ENCODE measurements at regions not wholly inside any gene's neighbourhood (a gene's known extent, or its start where the extent isn't known, plus 50 kb on each side); places are given as distances from the start of the nearest gene placed in this dataset.

- TF ChIP-seq ZNF592 (IDR thresholded peaks at IDR 0.05), result no peak
These were observed 301.6 kb downstream of the SLITRK6 start (continued) for GRCh38 chr13:85497652-85498051.

GRCh38 chr13:85492283-85492682 lies 306.9 kb downstream of the SLITRK6 start:
- H3K4me2 ChIP-seq (ENCODE audit: control insufficient read depth, insufficient read depth), result no peak overlapping the region
- no peaks in the 10 kb centered on the region for H3K36me3 ChIP-seq (ENCODE audit: control insufficient read depth in 2 of 2, insufficient read depth in 2 of 2, low read length in 1 of 2)
- BruUV-seq (replicated peaks), result no TSS peak
- no peak overlapping the region for H2AFZ ChIP-seq (ENCODE audit: control insufficient read depth, low read depth, low read length)
- no peaks in the 10 kb centered on the region for H3K9me3 ChIP-seq (replicated peaks; ENCODE audit: control insufficient read depth, insufficient read depth, low read length)
- ChIA-PET CTCF (no interaction called here), RAD21 (ENCODE audit: unreplicated experiment) (no interaction called here), POLR2A (no interaction called here), SMC1A (ENCODE audit: uncharacterized antibody, unreplicated experiment) (no interaction called here)
- no peaks in the 10 kb centered on the region; a peak in 1 of 4 replicates for H3K27me3 ChIP-seq (replicated peaks in 1 of 2; ENCODE audit: control insufficient read depth in 2 of 2, insufficient read depth in 2 of 2, low read length in 1 of 2)
- TF ChIP-seq HDGF (IDR thresholded peaks at IDR 0.05) (no peak), HDAC6 (IDR thresholded peaks at IDR 0.05; ENCODE audit: unreplicated experiment) (no peak), NFXL1 (IDR thresholded peaks at IDR 0.05; ENCODE audit: borderline replicate concordance) (no peak), SUZ12 (IDR thresholded peaks at IDR 0.05; ENCODE audit: unreplicated experiment) (no peak), NRF1 (conservative IDR thresholded peaks at IDR 0.05; ENCODE audit: low read depth, low read length) (no peak), CHD4 (IDR thresholded peaks at IDR 0.05) (no peak), JUND (IDR thresholded peaks at IDR 0.05; ENCODE audit: low read depth, low read length) (no peak), CREM (IDR thresholded peaks at IDR 0.05; ENCODE audit: low read depth) (no peak), DPF2 (IDR thresholded peaks at IDR 0.05) (no peak), YBX1 (IDR thresholded peaks at IDR 0.05) (no peak), CHD1 (IDR thresholded peaks at IDR 0.05; ENCODE audit: low read depth, low read length) (no peak)
- TF ChIP-seq, protein P1, sequence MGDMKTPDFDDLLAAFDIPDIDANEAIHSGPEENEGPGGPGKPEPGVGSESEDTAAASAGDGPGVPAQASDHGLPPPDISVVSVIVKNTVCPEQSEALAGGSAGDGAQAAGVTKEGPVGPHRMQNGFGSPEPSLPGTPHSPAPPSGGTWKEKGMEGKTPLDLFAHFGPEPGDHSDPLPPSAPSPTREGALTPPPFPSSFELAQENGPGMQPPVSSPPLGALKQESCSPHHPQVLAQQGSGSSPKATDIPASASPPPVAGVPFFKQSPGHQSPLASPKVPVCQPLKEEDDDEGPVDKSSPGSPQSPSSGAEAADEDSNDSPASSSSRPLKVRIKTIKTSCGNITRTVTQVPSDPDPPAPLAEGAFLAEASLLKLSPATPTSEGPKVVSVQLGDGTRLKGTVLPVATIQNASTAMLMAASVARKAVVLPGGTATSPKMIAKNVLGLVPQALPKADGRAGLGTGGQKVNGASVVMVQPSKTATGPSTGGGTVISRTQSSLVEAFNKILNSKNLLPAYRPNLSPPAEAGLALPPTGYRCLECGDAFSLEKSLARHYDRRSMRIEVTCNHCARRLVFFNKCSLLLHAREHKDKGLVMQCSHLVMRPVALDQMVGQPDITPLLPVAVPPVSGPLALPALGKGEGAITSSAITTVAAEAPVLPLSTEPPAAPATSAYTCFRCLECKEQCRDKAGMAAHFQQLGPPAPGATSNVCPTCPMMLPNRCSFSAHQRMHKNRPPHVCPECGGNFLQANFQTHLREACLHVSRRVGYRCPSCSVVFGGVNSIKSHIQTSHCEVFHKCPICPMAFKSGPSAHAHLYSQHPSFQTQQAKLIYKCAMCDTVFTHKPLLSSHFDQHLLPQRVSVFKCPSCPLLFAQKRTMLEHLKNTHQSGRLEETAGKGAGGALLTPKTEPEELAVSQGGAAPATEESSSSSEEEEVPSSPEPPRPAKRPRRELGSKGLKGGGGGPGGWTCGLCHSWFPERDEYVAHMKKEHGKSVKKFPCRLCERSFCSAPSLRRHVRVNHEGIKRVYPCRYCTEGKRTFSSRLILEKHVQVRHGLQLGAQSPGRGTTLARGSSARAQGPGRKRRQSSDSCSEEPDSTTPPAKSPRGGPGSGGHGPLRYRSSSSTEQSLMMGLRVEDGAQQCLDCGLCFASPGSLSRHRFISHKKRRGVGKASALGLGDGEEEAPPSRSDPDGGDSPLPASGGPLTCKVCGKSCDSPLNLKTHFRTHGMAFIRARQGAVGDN (IDR thresholded peaks at IDR 0.05), result no peak
- TF ChIP-seq, protein P2, sequence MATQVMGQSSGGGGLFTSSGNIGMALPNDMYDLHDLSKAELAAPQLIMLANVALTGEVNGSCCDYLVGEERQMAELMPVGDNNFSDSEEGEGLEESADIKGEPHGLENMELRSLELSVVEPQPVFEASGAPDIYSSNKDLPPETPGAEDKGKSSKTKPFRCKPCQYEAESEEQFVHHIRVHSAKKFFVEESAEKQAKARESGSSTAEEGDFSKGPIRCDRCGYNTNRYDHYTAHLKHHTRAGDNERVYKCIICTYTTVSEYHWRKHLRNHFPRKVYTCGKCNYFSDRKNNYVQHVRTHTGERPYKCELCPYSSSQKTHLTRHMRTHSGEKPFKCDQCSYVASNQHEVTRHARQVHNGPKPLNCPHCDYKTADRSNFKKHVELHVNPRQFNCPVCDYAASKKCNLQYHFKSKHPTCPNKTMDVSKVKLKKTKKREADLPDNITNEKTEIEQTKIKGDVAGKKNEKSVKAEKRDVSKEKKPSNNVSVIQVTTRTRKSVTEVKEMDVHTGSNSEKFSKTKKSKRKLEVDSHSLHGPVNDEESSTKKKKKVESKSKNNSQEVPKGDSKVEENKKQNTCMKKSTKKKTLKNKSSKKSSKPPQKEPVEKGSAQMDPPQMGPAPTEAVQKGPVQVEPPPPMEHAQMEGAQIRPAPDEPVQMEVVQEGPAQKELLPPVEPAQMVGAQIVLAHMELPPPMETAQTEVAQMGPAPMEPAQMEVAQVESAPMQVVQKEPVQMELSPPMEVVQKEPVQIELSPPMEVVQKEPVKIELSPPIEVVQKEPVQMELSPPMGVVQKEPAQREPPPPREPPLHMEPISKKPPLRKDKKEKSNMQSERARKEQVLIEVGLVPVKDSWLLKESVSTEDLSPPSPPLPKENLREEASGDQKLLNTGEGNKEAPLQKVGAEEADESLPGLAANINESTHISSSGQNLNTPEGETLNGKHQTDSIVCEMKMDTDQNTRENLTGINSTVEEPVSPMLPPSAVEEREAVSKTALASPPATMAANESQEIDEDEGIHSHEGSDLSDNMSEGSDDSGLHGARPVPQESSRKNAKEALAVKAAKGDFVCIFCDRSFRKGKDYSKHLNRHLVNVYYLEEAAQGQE (IDR thresholded peaks at IDR 0.05; ENCODE audit: low read depth, low read length), result no peak
- FAIRE-seq (no peak), DNase-seq (ENCODE audit: low read depth, low spot score) (no peak), ATAC-seq (no peak)
- no peaks in the 10 kb centered on the region for H3K79me2 ChIP-seq (ENCODE audit: control insufficient read depth, insufficient read depth, low read length)
- H4K20me1 ChIP-seq (ENCODE audit: control insufficient read depth, insufficient read depth), result no peaks in the 10 kb centered on the region
- H3K9ac ChIP-seq (ENCODE audit: control insufficient read depth, insufficient read depth, low read length), result no peak overlapping the region
- intact Hi-C loops (cut with micrococcal nuclease; ENCODE audit: unreplicated experiment), result no loop called here
- H3K4me1 ChIP-seq (ENCODE audit: control insufficient read depth, insufficient read depth, low read length), result no peaks in the 10 kb centered on the region
- no peak overlapping the region for H3K27ac ChIP-seq (ENCODE audit: control insufficient read depth, insufficient read depth)
- H3K4me3 ChIP-seq, result no peak overlapping the region
- in situ Hi-C loops (cut with MboI), result no loop called here
- WGBS (ENCODE audit: insufficient coverage, insufficient replicate concordance, low lambda C conversion rate, missing lambda C conversion rate), result 45% methylated on average over 4 of the region's 4 CpGs
